ENCODE measurements at regions not wholly inside any gene's neighbourhood (a gene's known extent, or its start where the extent isn't known, plus 50 kb on each side); places are given as distances from the start of the nearest gene placed in this dataset.

DNA sequence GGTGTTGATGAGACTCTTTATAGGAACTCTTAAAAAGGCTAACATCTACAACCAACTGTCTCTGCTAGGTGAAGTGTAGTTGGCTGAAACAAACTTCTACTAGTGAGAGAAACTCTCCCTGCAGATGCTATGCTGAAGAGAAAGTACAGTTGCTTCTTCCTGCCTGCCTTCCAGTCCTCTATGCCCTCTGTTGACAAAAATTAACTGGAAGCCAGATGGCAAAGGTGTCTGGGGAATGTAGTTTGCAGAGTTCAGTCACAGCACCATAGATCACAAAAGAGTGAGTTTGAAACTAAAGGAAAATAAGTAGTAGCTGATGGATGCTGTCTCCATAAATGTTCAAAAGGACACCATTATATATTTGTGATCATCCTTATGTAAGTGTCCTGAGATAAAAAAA is 958.8 kb upstream of the NRXN1 start:
- no peak for TF ChIP-seq CTCF (IDR thresholded peaks at IDR 0.05)
- no peak for TF ChIP-seq RNF2 (IDR thresholded peaks at IDR 0.05; ENCODE audit: borderline replicate concordance, low read depth)
- no peak for TF ChIP-seq POLR2A (IDR thresholded peaks at IDR 0.05; ENCODE audit: low read length)
- no peak for TF ChIP-seq HOXB13 (CRISPR knock-in tag; IDR thresholded peaks at IDR 0.05; ENCODE audit: low read depth)
- no peak for TF ChIP-seq CEBPB (IDR thresholded peaks at IDR 0.05)
- no peak for TF ChIP-seq ESRRA (IDR thresholded peaks at IDR 0.05; ENCODE audit: borderline replicate concordance, low read length)
- TF ChIP-seq, protein P1, sequence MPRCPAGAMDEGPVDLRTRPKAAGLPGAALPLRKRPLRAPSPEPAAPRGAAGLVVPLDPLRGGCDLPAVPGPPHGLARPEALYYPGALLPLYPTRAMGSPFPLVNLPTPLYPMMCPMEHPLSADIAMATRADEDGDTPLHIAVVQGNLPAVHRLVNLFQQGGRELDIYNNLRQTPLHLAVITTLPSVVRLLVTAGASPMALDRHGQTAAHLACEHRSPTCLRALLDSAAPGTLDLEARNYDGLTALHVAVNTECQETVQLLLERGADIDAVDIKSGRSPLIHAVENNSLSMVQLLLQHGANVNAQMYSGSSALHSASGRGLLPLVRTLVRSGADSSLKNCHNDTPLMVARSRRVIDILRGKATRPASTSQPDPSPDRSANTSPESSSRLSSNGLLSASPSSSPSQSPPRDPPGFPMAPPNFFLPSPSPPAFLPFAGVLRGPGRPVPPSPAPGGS (IDR thresholded peaks at IDR 0.05), result no peak

All from A549 (cell line).